Renal pelvis (tissue), 1 donor: ENCODE measurements at regions not wholly inside any gene's neighbourhood (a gene's known extent, or its start where the extent isn't known, plus 50 kb on each side); places are given as distances from the start of the nearest gene placed in this dataset.

Experiments used
- DNase-seq: peaks from one replicate; pipeline ENCODE4 v3.0.0-alpha.2; 2013

DNA sequence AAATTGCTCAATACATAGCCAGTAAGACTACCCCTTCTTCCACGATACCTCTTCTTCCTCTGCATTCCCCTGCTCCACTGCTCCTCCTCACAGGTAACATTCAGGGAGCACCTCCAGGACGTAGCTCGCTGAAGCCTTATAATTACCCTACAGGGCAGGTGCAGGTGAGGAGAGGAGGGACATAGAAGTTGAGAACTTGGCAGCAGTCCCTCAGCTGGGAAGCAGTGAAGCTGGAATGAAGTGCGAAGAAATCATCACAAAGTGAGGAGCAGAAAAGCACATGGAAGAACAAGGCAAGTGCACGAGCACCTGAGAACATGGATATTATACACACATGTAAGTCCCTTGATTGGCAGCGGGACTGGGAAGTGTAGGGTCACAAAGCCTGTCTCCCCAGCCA, 118.2 kb downstream of the HSD17B3 start:
- DNase-seq, result no peak

DNA sequence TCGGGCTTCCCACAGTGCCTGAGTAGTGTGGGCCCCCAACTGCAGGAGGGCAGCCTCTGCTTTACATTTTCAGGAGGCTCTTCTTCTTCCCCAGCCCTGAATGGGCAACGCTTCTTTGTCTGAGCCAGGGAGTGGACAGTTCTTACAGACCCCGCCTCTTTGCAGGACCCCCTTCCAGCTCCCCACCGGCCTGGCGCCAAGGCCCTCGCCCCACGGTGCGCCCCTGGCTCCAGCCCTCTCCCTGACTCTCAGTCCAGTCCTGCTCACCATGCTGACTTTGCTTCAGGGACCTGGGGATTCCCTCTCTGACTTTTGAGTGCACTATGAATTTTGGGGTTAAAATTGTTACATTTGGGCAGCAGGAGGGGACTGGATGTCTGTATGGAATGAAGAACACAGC, 123.8 kb downstream of the HSD17B3 start:
- DNase-seq, result no peak

DNA sequence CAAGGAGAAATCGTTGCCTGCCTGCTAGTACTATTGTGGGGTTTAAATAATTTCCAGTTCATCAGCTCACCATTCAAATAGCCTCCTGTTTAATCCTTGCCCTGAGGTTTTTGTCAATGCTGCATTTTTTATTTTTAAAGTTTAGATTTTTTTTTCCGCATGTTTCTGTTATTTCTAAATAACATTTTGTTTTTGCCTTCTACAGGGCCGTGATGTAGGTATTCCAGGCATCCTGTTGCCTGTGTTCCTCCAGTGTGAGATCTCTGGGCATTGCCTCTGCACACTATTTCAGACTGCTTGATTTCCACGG, 124.3 kb downstream of the HSD17B3 start:
- DNase-seq, result no peak

DNA sequence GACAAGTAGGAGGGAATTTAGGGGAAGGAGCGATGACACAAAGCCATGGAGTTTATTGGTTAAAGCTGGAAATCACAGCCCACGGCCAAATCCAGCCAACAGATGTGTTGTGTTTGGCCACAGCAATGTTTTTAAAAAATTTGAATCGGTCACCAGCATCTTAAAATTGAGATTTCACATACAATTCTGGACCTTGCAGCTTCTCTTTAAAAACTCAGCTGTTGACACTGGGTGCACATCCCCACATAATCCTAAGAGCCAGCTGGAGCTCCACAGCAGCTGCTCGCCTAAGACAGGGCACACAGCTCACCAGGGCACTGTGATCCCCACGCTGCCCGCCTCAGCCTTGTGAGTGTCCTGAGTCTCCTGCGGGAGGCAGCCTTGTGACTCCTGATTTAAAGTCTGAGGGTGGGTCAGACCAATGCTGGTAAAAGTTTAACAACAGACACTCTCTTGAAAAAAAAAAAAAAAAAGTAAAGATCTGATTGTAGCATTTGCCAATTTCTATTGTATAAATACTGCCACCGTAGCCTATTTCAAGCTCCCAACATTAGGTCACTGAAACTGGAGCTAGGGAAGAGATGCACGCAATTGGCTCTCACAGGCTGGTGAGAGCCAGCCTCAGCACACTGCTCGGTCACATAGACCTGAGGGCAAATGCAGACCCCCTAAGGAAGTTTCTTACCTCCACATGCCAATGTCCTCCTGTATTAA, 124.8 kb downstream of the HSD17B3 start:
- DNase-seq, result peak; percentile 52

DNA sequence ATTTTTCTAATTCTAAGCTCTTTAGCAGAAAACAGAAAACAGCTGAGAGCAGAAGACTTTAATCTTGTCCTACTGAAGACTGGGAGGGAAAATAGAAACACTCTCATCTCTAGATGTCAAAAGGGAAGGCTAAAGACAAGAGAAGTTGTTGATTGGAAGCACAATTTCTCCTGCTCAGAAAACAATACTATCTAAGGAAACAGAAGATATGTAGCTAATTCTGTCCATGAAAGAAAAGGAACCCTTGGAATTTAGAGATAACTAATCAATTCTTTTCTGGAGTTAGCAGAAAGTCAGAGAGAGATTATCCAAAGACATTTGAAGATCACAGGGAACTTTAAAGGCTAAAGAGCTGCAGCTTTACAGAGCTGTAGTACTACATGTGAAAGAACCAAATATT, 126.2 kb downstream of the HSD17B3 start:
- DNase-seq, result no peak

DNA sequence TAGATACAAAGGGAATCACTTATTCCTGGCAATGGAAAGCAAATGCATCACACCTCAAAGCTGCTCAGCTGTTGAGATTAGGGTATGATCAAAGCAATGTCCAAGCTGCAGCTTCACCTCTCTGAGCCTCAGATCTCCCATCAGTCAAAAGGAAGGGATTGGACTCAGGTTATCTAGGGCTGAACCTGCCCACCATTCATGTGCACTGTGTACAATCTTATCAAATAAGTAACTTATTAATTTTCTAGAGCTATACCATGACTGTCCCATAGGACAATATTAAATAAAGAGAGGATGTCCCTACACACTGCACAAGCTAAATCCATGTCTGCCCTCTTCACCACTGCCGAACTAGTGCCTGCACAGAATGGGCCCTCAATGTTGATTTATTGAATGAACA, 127.0 kb downstream of the HSD17B3 start:
- DNase-seq, result no peak

DNA sequence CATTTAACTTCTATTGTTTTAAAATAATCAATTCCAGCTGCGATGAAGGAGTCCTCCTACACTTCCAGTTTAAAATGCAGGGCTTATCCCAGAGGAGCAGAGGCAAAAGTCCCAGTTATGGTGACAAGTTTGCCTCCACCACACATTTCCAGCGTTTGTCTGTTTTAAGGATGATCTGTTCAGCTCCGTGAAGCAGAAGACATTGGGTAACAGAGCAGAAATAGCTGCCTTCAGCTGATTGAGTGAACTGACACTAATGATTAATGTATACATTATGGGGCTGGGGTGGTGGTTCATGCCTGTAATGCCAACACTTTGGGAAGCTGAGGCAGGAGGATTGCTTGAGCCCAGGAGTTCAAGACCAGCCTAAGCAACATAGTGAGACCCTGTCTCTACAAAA, 127.6 kb downstream of the HSD17B3 start:
- no peak for DNase-seq

DNA sequence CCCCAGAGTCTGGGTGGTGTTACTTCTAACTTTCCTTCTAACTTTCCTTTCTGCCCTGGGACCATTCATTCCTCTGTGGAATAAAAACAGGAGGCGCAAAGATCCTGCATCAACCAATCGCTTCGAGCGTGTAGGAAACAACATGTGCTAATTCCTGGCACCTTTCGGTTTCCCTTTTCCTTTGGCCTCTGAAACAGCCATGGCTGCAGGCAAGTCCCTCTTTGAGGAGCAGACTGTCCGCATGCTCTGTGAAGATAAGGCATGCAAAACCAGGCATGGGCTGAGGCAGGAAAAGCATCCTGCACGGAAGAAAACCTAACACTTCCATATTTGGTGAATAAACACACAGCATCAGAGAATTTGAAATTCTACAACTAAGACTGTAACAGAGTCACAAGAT, 128.3 kb downstream of the HSD17B3 start:
- DNase-seq, result no peak

DNA sequence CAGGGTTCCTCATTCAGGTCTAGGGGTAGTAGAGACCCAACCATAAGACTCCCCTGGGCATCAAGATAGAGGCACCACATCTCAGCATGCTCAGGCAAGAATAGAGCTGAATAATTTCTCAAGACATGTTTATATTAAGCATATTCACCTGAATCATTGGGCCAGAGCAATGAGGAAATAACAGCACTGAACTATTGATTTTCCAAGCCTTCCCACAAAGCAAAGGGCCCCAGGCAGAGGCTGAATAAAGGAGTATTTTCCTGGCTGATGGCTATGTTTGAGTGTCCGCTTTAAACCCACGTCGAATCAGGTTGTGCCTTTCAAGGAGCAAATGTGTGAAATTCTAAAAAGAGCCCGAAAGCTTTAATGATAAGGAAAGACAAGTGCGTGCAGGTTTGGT, 129.2 kb downstream of the HSD17B3 start:
- no peak for DNase-seq

DNA sequence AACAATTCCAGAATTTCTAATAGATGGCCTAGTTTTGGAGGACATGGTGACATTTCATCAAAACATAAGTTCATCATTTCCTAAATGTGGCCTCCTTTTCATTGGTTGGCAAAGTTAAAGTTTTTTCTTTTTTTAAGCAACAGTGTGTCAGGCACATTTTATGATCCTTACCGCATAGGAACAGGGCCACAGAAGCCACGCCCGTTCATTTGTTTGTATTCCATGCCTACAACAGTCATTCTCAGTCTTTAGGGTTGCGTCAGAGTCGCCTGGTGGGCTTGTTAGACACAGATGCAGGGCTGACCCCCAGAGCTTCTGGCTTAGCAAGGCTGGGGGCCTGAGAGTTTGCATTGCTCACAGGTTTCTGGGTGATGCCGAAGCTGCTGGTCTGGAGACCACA, 130.2 kb downstream of the HSD17B3 start:
- DNase-seq, result no peak

DNA sequence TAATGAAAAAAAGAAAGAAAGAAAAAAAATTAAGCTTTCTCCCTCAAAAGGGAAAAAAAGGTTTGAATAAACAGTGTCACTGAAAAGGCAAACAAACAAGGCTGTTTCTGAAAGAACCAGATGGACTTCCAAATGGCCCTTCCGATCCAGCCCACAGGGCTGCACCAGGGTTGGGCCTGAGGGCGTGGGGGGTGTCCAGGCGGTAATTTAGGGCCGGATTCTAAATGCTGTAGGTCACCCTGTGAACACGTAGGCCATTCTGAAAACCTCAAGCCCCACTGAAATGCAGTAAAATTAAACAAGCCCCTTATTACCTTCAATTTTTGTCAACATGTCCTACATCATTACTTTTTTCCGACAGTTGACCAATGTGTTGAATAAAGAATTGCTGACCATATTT, 132.1 kb downstream of the HSD17B3 start:
- peak; percentile 67 for DNase-seq

DNA sequence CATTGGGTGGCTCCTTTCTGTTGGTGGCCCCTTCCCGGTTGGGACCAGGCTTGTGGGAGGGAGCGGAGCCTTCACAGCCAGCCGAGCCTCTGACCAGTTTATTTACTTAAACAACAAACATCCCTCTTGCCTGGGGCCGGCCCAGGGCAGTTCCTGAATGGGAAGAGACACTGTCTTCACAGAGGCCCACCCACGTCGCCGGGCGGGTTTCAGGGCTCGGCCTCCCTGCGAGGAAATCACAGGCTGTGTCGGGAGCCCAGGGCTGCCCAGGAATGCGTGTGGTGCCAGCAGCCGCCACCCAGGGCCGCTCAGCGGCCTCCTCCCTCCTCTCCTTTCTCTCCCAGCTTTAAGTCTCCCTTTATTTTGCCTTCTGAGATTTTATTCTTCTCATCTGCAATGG, 132.5 kb downstream of the HSD17B3 start:
- peak; percentile 93 for DNase-seq

DNA sequence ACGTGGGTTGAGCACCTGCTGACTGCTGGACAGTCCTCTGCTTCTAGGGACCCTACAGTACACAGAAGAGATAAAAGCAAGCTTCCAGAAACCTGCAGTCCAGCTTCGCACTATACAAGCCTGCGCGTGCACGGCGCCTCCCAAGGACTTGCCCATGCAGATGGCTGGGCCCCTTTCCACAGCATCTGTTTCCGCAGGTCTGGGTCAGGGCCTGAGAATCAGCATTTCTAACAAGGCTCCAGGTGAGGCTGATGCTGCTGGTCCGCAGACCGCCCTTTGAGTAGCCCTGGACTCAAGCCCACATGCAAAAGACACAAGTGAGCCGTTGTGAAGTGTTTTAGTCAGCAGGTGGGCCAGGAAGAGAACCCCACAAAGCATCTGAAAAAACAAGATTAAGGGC, 133.1 kb downstream of the HSD17B3 start:
- no peak for DNase-seq

DNA sequence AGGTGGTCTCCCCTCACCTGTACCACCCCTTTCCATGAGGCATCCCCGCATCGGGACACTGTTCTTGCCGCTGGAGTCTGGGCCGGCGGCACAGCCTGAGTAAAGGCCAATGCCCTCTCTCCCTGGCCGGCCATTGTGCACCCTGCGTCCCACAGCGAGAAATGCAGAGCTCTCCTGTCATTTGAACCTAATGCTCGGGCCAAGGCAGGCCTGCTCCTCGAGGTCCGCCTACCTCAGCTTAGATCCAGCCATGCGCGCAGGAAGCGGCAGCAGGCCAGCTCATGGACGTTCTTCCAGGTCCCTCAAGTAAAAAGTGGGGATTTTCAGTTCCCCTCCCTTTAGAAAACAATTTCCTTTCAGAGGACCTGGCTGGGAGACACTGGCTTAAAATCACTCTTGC, 135.0 kb downstream of the HSD17B3 start:
- no peak for DNase-seq

DNA sequence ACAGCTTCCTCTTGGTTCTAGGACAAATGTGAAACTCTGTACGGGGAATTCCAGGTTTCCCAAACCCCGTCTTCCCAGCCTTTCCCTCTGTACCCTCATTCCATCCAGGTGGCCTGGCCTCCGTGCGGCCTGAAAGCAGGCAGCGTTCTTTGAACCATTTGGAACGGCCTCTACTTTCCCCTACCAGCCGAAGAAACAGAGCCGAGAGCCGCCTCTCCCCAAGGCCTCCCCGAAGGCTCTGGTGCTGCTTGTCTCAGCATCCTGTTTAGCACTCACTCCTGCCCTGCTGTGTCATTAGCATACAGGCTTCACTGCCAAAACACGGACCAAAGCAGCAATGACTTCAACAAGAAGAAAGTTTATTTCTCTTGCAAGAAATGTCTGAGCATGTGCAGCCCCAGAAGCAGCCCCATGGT, 137.7 kb downstream of the HSD17B3 start:
- DNase-seq, result no peak

DNA sequence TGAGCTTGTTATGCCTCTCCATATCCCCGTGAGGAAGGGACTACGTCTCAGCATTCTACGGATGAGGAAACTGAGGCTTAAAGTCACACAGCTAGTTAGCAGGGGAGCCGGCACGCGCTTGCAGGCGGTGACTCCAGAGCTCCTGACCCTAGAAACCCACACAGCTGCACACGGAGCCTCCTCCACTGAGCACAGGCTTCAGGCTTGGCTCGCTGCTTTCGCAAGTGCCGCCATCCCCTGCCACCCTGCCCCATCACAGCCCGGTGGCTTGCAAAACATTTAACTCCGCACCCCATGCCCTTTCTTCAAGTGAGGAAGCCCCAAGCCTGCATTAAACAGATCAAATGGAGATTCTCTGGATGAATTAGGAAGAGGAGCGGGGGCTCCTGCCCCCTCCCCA, 138.3 kb downstream of the HSD17B3 start:
- DNase-seq, result no peak

DNA sequence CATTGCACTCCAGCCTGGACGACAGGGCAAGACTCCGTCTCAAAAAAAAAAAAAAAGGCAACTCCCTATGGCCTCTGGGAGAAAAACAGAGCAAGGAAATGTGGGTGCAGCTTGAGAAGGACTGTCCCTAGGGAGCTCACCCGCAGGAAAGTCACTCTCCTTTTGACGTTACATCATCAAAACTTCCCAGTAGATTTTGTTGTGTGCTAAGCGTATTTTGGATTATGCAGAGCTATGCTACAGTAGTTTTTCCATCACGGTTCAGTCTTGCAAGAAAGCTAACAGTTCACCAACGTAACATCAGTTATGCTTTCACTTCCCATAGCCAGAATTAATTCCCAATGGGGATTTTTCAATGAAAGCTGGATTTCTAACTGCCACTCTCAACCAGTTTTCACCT, 138.8 kb downstream of the HSD17B3 start:
- no peak for DNase-seq

DNA sequence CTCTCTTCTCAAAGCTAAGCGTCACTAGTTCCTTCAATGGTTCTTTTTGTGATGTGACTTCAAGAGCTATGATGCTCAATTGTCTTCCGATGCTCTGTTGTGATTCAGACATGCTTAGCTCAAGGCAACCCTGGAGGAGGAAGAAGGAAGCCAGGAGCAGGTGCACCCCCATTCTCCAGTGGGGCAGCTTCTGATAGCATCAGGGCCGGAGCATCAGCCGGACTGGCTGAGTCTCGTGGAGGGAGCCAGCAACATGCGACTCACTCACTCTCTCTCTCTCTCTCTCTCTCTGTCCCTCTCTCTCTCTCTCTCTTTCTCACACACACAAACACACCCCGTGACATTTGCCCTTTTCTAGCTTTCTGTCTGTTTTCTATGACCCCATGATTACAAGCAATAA, 140.2 kb downstream of the HSD17B3 start:
- no peak for DNase-seq

DNA sequence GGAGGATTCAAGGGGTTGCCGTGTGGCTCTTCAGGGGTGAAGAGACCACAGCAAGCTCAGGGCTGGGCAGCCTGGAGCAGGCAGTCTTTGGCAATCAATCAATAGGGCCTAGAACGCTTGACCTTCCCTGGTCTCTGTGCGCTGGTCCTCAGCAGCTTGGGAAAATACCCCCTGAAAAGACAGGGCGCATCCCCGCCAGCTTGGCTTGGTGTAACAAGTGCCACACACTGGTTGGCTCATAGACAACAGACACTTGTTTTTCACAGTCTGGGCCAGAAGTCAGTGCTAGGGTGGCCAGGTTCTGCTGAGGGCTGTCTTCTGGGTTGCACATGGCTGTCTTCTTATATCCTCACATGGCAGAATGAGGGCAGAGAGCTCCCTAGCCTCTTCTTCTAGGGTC, 141.1 kb downstream of the HSD17B3 start:
- no peak for DNase-seq

DNA sequence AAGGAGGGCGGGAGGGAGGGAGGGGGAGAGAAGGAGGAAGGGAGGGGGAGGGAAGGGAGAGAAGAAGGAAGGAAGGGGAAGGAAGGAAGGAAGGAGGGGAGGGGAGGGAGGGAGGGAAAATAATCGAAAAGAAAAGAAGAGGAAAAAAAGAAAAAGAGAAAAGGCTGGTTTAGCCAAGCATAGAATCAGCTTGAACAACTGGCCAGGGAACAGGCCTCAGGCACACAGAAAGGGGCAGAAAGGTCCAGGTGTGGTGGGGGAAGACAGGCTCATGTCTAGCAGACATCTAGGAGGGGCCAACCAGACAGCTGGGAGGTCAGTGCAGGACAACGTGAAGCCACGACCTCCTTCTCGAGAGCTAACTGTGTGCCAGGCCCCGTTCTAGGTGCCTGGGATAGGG, 141.8 kb downstream of the HSD17B3 start:
- DNase-seq, result no peak

DNA sequence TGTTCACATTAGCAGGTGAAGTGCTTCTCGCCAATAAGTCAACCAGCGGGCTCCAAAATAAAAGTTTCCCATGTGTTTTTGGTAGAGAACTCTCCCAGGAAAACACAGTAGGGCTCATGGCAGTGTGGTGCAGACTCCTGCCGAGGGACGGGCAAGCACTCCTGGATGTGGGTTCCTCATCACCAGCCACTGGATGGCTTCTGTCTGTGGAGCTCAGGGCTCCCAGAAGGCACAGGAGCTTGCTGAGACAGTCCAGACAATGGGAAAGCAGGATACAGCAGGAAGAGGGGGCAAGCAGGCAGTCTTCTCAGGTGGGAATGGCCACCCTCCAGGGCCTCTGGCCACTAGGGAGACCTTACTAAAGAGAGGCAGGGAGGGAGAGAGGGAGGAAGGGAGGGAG, 142.4 kb downstream of the HSD17B3 start:
- no peak for DNase-seq

DNA sequence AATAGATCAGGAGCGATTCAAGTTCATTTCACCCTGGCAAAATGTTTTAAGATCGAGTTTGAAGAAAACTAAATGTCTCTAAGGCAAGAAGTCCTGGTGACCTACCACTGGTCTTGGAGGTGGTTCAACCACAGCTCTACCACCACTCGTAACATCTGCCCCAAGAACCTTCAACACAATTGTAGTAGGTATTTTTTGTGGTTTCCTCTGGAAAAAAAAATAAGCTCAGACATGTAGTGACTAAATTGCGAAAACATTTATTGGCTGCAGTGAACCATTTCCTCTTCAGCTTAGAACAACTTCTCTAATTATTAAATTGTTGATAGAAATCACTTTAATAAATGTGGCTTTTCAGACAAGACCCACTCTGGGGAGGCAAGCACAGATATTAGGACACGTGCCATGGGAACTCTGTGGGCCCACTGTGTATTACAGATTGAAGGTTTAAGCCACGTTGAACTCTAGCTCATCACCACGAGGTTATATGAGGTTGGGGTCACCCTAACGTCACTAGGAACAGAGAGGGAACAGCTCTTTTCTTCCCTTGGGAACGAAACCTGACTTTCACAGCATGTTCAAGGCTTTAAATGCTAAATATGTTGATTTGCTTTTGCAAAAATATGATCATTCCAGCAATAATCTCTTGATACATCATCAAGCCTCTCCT, 142.9 kb downstream of the HSD17B3 start:
- no peak for DNase-seq

DNA sequence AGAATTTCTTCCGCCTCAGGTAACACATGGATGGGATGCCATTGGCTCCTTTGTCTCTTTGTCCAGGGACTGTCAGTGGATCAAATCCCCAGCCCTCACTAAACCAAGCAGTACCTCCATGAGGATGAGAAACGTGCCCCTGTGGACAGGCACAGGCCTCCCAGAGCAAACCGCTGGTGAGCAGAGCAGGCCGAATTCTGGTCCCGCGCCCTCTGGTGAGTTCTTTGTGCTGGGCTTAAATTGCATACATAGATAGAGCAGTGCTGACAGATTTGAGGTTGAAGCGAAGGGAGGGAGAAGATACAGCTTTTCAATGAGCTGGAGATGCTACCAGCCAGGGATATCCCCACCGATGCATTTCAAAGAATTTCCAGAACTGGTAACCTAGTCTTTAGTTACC, 143.8 kb downstream of the HSD17B3 start:
- DNase-seq, result no peak

DNA sequence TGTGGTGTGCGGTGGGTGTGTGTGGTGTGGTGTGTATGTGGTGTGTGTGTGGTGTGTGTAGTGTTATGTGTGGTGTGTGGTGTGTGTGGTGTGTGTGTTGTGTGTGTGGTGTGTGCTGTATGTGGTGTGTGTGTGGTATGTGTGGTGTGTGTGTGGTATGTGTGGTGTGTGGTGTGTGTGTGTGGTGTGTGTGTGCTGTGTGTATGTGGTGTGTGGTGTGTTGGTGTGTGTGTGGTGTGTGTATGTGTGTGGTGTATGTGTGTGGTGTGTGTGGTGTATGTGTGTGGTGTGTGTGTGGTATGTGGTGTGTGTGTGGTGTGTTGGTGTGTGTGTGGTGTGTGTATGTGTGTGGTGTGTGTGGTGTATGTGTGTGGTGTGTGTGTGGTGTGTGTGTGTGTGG, 144.3 kb downstream of the HSD17B3 start:
- DNase-seq, result no peak
